PC-9 (cell line): ENCODE measurements at regions not wholly inside any gene's neighbourhood (a gene's known extent, or its start where the extent isn't known, plus 50 kb on each side); places are given as distances from the start of the nearest gene placed in this dataset.

Source experiments
- CTCF ChIP-seq: fragments of 200-600 bp; sonication (generic); conservative IDR thresholded peaks from 2 replicates; pipeline ENCODE4 v1.6.1; 2017; ENCODE audit warnings: mixed run types, antibody characterized with exemption, mild to moderate bottlenecking, moderate library complexity
- EZH2 ChIP-seq: fragments of 200-600 bp; sonication (generic); IDR thresholded peaks from 2 replicates; pipeline ENCODE4 v1.8.0; 2017; ENCODE audit warnings: antibody characterized with exemption, low read depth

DNA sequence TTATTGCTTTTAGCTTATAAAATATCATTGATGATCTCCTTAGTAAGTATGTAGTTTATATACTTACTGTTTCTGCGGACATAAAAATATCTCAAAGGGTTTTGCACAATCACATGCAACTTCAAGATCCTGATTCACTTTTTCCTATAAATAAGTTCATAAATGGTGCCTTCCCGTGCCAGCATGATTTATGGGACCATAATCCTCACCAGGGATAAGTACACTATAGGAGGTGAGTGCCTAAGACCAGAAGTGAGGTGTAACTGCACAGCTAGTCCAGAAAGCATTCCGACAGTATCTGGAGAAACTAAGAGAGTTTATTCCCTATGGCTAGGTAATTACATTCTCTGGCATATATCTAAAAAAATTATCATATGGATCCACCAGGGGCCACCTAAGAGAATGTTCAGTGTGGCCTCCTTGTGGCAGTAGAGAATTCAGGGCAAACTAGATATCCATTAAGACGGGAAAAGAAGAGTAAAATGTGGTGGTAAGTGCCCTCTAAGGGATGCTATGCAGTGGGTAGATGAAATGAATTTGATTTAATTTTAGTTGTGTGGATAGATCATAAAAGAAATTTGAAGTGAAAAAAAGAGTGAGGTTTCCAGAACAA, 402.5 kb upstream of the SLC24A2 start:
- no peak for TF ChIP-seq EZH2
- no peak for TF ChIP-seq CTCF
